Ishikawa (cell line): ENCODE measurements at regions not wholly inside any gene's neighbourhood (a gene's known extent, or its start where the extent isn't known, plus 50 kb on each side); places are given as distances from the start of the nearest gene placed in this dataset.

Experiments
- CEBPB ChIP-seq: IDR thresholded peaks from 2 replicates; pipeline ENCODE4 v1.6.1; 2012
- CREB1 ChIP-seq: IDR thresholded peaks from 2 replicates; pipeline ENCODE4 v1.6.1; 2012; ENCODE audit warnings: low read depth
- EGR1 ChIP-seq: IDR thresholded peaks from 2 replicates; pipeline ENCODE4 v1.6.1; 2012
- EP300 ChIP-seq: IDR thresholded peaks from 2 replicates; pipeline ENCODE4 v1.6.1; 2012; ENCODE audit warnings: borderline replicate concordance
- FOXM1 ChIP-seq: IDR thresholded peaks from 2 replicates; pipeline ENCODE4 v1.6.1; 2012; ENCODE audit warnings: low read depth, borderline replicate concordance
- NFIC ChIP-seq: IDR thresholded peaks from 2 replicates; pipeline ENCODE4 v1.6.1; 2012
- RAD21 ChIP-seq: IDR thresholded peaks from 2 replicates; pipeline ENCODE4 v1.6.1; 2012; ENCODE audit warnings: low read depth
- TAF1 ChIP-seq: IDR thresholded peaks from 2 replicates; pipeline ENCODE4 v1.6.1; 2012; ENCODE audit warnings: low read depth, mild to moderate bottlenecking
- TCF12 ChIP-seq: IDR thresholded peaks from 2 replicates; pipeline ENCODE4 v1.6.1; 2012; ENCODE audit warnings: low read depth
- TEAD4 ChIP-seq: IDR thresholded peaks from 2 replicates; pipeline ENCODE4 v1.6.1; 2012
- YY1 ChIP-seq: IDR thresholded peaks from 2 replicates; pipeline ENCODE4 v1.6.1; 2012; ENCODE audit warnings: low read depth
- ZBTB7A ChIP-seq: IDR thresholded peaks from 2 replicates; pipeline ENCODE4 v1.6.1; 2012; ENCODE audit warnings: low read depth
- TF ChIP-seq, protein P1 (sequence below): IDR thresholded peaks from 2 replicates; pipeline ENCODE4 v1.6.1; 2012
- TF ChIP-seq, protein P2 (sequence below): IDR thresholded peaks from 2 replicates; pipeline ENCODE4 v1.6.1; 2012; ENCODE audit warnings: low read depth, mild to moderate bottlenecking
- TF ChIP-seq, protein P3 (sequence below): IDR thresholded peaks from 2 replicates; pipeline ENCODE4 v1.6.1; 2012

DNA sequence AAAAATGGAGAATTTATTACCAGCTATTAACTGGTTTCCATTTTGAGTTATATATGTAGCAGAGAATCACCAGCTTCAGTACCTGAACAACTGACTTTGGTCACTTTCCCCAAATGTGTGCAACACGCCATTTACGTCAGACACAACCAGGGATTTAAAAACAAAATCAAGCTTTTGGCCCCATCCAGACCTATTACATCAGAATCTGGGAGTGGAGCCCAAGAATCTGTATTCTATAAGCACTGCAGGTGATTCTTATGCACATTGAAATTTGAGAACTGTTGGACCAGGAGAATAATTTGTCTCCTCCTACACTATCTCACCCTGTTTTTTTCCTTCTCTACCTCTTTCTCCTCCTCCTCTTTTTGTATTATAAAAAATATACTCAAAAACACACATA is 295.9 kb downstream of the PRELID2 start:
- TF ChIP-seq CEBPB, result peak; percentile 53; the same call in 1 of the 2 replicates
- peak; percentile 35; the same call in 1 of the 2 replicates for TF ChIP-seq EP300
- TF ChIP-seq, protein P1, sequence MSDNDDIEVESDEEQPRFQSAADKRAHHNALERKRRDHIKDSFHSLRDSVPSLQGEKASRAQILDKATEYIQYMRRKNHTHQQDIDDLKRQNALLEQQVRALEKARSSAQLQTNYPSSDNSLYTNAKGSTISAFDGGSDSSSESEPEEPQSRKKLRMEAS, result no peak
- TF ChIP-seq, protein P2, sequence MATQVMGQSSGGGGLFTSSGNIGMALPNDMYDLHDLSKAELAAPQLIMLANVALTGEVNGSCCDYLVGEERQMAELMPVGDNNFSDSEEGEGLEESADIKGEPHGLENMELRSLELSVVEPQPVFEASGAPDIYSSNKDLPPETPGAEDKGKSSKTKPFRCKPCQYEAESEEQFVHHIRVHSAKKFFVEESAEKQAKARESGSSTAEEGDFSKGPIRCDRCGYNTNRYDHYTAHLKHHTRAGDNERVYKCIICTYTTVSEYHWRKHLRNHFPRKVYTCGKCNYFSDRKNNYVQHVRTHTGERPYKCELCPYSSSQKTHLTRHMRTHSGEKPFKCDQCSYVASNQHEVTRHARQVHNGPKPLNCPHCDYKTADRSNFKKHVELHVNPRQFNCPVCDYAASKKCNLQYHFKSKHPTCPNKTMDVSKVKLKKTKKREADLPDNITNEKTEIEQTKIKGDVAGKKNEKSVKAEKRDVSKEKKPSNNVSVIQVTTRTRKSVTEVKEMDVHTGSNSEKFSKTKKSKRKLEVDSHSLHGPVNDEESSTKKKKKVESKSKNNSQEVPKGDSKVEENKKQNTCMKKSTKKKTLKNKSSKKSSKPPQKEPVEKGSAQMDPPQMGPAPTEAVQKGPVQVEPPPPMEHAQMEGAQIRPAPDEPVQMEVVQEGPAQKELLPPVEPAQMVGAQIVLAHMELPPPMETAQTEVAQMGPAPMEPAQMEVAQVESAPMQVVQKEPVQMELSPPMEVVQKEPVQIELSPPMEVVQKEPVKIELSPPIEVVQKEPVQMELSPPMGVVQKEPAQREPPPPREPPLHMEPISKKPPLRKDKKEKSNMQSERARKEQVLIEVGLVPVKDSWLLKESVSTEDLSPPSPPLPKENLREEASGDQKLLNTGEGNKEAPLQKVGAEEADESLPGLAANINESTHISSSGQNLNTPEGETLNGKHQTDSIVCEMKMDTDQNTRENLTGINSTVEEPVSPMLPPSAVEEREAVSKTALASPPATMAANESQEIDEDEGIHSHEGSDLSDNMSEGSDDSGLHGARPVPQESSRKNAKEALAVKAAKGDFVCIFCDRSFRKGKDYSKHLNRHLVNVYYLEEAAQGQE, result no peak
- TF ChIP-seq TEAD4, result peak; percentile 37; the same call in 1 of the 2 replicates
- no peak for TF ChIP-seq YY1
- no peak for TF ChIP-seq FOXM1
- peak; percentile 37; the same call in 1 of the 2 replicates for TF ChIP-seq CREB1
- peak; percentile 60 for TF ChIP-seq NFIC
- TF ChIP-seq ZBTB7A, result no peak
- TF ChIP-seq TAF1, result no peak
- no peak for TF ChIP-seq RAD21
- TF ChIP-seq EGR1, result no peak
- peak; percentile 26; the same call in 1 of the 2 replicates for TF ChIP-seq TCF12
- TF ChIP-seq, protein P3, sequence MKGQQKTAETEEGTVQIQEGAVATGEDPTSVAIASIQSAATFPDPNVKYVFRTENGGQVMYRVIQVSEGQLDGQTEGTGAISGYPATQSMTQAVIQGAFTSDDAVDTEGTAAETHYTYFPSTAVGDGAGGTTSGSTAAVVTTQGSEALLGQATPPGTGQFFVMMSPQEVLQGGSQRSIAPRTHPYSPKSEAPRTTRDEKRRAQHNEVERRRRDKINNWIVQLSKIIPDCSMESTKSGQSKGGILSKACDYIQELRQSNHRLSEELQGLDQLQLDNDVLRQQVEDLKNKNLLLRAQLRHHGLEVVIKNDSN, result no peak

DNA sequence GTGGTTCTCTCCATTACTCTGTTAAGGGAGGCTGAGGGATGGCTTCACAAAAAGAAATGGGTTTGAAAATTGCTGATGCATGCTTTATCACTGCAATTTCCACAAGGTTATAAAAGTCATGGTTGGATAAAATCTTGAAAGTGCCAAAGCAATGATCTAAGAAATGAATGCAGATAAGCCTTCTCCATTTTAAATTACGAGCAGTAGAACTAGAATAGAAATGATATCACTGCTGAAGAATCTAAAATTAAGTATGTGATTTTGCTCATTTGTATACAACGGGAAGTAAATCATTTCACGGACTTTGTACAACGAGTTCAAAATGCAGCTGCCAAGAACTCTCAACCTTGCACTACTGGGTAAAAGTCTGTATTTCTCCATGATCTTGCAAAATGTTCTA is 299.0 kb downstream of the PRELID2 start:
- no peak for TF ChIP-seq TAF1
- no peak for TF ChIP-seq TCF12
- TF ChIP-seq EGR1, result no peak
- TF ChIP-seq, protein P1, result no peak
- TF ChIP-seq RAD21, result no peak
- TF ChIP-seq ZBTB7A, result no peak
- TF ChIP-seq, protein P3, result no peak
- TF ChIP-seq, protein P2, result no peak
- no peak for TF ChIP-seq YY1
- no peak for TF ChIP-seq NFIC
- TF ChIP-seq EP300, result no peak
- TF ChIP-seq FOXM1, result no peak
- TF ChIP-seq CREB1, result no peak
- no peak for TF ChIP-seq CEBPB
- TF ChIP-seq TEAD4, result no peak

DNA sequence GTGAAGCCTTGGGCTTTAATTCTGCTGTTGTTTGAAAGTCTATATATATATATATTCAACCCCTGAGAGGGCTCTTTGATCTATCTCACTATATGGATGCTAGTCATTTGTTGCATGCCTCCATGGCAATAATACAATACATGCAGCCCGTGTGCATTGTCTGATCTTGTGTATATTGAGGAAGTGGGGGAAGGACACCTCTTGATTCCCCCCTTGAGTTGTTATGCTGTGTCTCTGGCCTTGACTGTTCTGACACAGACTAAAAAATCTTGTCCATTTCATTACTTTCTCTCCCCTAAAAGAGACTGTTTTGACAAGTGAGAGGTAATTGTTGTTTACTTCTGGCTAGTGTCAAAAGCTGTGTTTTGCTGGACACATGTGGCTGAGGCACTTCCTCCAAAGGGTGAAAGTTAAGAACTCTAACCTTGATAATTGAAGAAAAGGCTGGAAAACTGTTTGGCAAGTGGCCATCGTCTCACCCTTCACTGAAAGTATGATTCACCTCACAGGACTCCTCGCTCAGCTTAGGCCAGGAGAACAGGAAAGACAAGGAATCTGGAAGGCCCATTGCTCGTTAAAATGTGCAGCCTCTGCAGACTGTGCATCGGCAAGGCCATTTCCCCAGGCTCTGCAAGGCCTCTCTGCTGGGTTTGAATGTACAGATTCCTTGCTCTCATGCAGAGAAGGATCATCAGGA is 304.0 kb downstream of the PRELID2 start:
- TF ChIP-seq EP300 (peak; percentile 53; the same call in 1 of the 2 replicates), NFIC (peak; percentile 90), ZBTB7A (no peak), RAD21 (peak; percentile 23; the same call in 1 of the 2 replicates), TCF12 (peak; percentile 77), TEAD4 (peak; percentile 81), YY1 (peak; percentile 52; the same call in 1 of the 2 replicates), FOXM1 (peak; percentile 58; the same call in 1 of the 2 replicates), TAF1 (no peak), EGR1 (no peak), CREB1 (no peak), CEBPB (no peak)
- TF ChIP-seq, protein P3, result peak; percentile 16; the same call in 1 of the 2 replicates
- TF ChIP-seq, protein P1, result peak; percentile 73; the same call in 1 of the 2 replicates
- TF ChIP-seq, protein P2, result no peak
